Neural progenitor cell (in vitro differentiated cells): ENCODE measurements at regions not wholly inside any gene's neighbourhood (a gene's known extent, or its start where the extent isn't known, plus 50 kb on each side); places are given as distances from the start of the nearest gene placed in this dataset.

Experiments used
- DNase-seq: peaks from one replicate; pipeline ENCODE4 v3.0.0-alpha.2; 2016; ENCODE audit warnings: low spot score
- H2AFZ ChIP-seq: fragments of 200-600 bp; sonication (generic); replicated peaks from 2 replicates; pipeline ENCODE4 v1.6.1; 2016; ENCODE audit warnings: antibody characterized with exemption
- H3F3A ChIP-seq: fragments of 200-600 bp; sonication (generic); 2 replicates; pipeline ENCODE4 v1.6.1; 2016; ENCODE audit warnings: antibody characterized with exemption, low read depth
- H3K27ac ChIP-seq: fragments of 200-600 bp; sonication (generic); 2 replicates; pipeline ENCODE4 v1.5.1; 2016; ENCODE audit warnings: mild to moderate bottlenecking
- H3K27me3 ChIP-seq: fragments of 200-600 bp; sonication (generic); 2 replicates; pipeline ENCODE4 v1.6.1; 2016; ENCODE audit warnings: mild to moderate bottlenecking, moderate library complexity
- H3K36me3 ChIP-seq: fragments of 200-600 bp; sonication (generic); 2 replicates; pipeline ENCODE4 v1.5.1; 2016
- H3K4me1 ChIP-seq: fragments of 200-600 bp; sonication (generic); 2 replicates; pipeline ENCODE4 v1.6.1; 2016; ENCODE audit warnings: mixed run types
- H3K4me2 ChIP-seq: fragments of 200-600 bp; sonication (generic); 2 replicates; pipeline ENCODE4 v1.6.1; 2016
- H3K4me3 ChIP-seq: fragments of 200-600 bp; sonication (generic); 2 replicates; pipeline ENCODE4 v1.5.1; 2016
- H3K79me2 ChIP-seq: fragments of 200-600 bp; sonication (generic); 2 replicates; pipeline ENCODE4 v1.6.1; 2016; ENCODE audit warnings: low read depth
- H3K9ac ChIP-seq: fragments of 200-600 bp; sonication (generic); 2 replicates; pipeline ENCODE4 v1.6.1; 2016
- H3K9me3 ChIP-seq: fragments of 200-600 bp; sonication (generic); 2 replicates; pipeline ENCODE4 v1.5.1; 2016; ENCODE audit warnings: low read depth
- H4K20me1 ChIP-seq: fragments of 200-600 bp; sonication (generic); 2 replicates; pipeline ENCODE4 v1.6.1; 2016; ENCODE audit warnings: low read depth
- H3K27ac Mint-ChIP-seq: 3 replicates; pipeline ENCODE4 v1.8.0; 2021; ENCODE audit warnings: mixed read lengths
- H3K27me3 Mint-ChIP-seq: 2 replicates; pipeline ENCODE4 v1.8.0; 2022; ENCODE audit warnings: low read depth, mild to moderate bottlenecking, inconsistent platforms, moderate library complexity, mixed read lengths; ENCODE audit not compliant: insufficient read depth
- H3K36me3 Mint-ChIP-seq: 3 replicates; pipeline ENCODE4 v1.8.0; 2021; ENCODE audit warnings: mixed read lengths
- H3K4me1 Mint-ChIP-seq: 3 replicates; pipeline ENCODE4 v1.8.0; 2021; ENCODE audit warnings: mixed read lengths
- H3K4me3 Mint-ChIP-seq: 3 replicates; pipeline ENCODE4 v1.8.0; 2021; ENCODE audit warnings: mild to moderate bottlenecking, moderate library complexity, mixed read lengths
- H3K9me3 Mint-ChIP-seq: 3 replicates; pipeline ENCODE4 v1.8.0; 2020; ENCODE audit warnings: mixed read lengths
- EZH2 ChIP-seq: fragments of 200-600 bp; sonication (generic); IDR thresholded peaks from 2 replicates; pipeline ENCODE4 v1.6.1; 2017; ENCODE audit warnings: antibody characterized with exemption, mild to moderate bottlenecking, moderate library complexity
- EZH2phosphoT487 ChIP-seq: fragments of 200-600 bp; sonication (generic); IDR thresholded peaks from 2 replicates; pipeline ENCODE4 v1.6.1; 2017; ENCODE audit warnings: antibody characterized with exemption
- TF ChIP-seq, protein P1 (sequence below): fragments of 200-600 bp; sonication (generic); IDR thresholded peaks from 2 replicates; pipeline ENCODE4 v1.5.1; 2017; ENCODE audit warnings: antibody characterized with exemption, mild to moderate bottlenecking

DNA sequence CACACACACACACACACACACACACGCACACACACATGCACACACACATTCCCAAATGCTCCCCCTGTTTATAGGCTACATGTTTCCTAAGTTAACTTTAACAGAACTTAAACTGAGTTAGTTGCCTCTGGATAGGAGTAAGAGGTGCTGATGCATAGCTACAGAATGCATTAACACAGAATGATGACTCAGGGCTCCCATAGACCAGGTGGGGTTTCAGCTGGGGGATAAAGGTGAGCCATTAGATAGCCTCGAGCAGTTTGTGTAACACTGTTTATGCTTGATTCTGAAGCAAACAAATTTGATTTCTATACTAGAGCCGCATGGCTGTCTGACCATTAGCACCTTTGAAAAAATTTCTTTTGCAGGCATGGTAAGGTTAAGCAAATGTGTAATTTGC lies 741.0 kb downstream of the PLCL1 start:
- Histone ChIP-seq H3K4me1 (no peaks in the 10 kb centered on the region), H3K36me3 (no peaks in the 10 kb centered on the region), H3K27ac (no peak overlapping the region), H3K9me3 (no peaks in the 10 kb centered on the region), H3K79me2 (no peaks in the 10 kb centered on the region), H3K9ac (no peak overlapping the region), H3K27me3 (no peaks in the 10 kb centered on the region), H2AFZ (no peak overlapping the region), H4K20me1 (no peaks in the 10 kb centered on the region), H3K4me2 (no peak overlapping the region), H3K4me3 (no peak overlapping the region), H3F3A (no peaks in the 10 kb centered on the region)
- Mint-ChIP-seq H3K4me3 (no peak overlapping the region), H3K36me3 (no peaks in the 10 kb centered on the region), H3K9me3 (no peaks in the 10 kb centered on the region), H3K27ac (no peak overlapping the region), H3K4me1 (no peaks in the 10 kb centered on the region), H3K27me3 (no peaks in the 10 kb centered on the region)
- TF ChIP-seq, protein P1, sequence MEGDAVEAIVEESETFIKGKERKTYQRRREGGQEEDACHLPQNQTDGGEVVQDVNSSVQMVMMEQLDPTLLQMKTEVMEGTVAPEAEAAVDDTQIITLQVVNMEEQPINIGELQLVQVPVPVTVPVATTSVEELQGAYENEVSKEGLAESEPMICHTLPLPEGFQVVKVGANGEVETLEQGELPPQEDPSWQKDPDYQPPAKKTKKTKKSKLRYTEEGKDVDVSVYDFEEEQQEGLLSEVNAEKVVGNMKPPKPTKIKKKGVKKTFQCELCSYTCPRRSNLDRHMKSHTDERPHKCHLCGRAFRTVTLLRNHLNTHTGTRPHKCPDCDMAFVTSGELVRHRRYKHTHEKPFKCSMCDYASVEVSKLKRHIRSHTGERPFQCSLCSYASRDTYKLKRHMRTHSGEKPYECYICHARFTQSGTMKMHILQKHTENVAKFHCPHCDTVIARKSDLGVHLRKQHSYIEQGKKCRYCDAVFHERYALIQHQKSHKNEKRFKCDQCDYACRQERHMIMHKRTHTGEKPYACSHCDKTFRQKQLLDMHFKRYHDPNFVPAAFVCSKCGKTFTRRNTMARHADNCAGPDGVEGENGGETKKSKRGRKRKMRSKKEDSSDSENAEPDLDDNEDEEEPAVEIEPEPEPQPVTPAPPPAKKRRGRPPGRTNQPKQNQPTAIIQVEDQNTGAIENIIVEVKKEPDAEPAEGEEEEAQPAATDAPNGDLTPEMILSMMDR: no peak
- TF ChIP-seq EZH2: no peak
- TF ChIP-seq EZH2phosphoT487: no peak
- no peak for DNase-seq

- no peak overlapping the region for H3K9ac ChIP-seq
- no peaks in the 10 kb centered on the region for H3F3A ChIP-seq
- H3K36me3 Mint-ChIP-seq: no peaks in the 10 kb centered on the region
- H4K20me1 ChIP-seq: no peaks in the 10 kb centered on the region
- no peaks in the 10 kb centered on the region for H3K27me3 ChIP-seq
- no peak overlapping the region for H2AFZ ChIP-seq
- no peaks in the 10 kb centered on the region for H3K4me1 Mint-ChIP-seq
- H3K27me3 Mint-ChIP-seq: no peaks in the 10 kb centered on the region
- H3K9me3 ChIP-seq: peaks cover 3% of the 10 kb centered on the region
- H3K4me3 Mint-ChIP-seq: no peak overlapping the region
- no peak for DNase-seq
- H3K4me1 ChIP-seq: no peaks in the 10 kb centered on the region
- H3K36me3 ChIP-seq: no peaks in the 10 kb centered on the region
- H3K4me3 ChIP-seq: no peak overlapping the region
- no peak overlapping the region for H3K4me2 ChIP-seq
- no peaks in the 10 kb centered on the region for H3K79me2 ChIP-seq
- no peak overlapping the region for H3K27ac ChIP-seq
- TF ChIP-seq EZH2: no peak
- no peak for TF ChIP-seq EZH2phosphoT487
- TF ChIP-seq, protein P1: no peak
- no peaks in the 10 kb centered on the region for H3K9me3 Mint-ChIP-seq
- no peak overlapping the region for H3K27ac Mint-ChIP-seq
Measured at GRCh38 chr2:198544461-198544860, 740.1 kb downstream of the PLCL1 start.

DNA sequence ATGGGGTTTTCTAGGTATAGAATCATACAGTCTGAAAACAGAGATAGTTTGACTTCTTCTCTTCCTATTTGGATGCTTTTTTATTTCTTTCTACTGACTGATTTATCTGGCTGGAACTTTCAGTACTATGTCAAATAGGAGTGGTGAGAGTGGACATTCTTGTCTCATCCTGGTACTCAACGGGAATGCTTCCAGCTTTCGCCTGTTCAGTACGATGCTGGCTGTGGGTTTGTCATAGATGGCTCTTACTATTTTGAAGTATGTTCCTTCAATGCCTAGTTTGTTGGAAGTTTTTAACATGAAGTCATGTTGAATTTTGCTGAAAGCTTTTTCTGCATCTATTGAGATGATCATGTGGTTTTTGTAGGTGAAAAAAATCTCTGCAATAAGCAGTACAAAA lies 730.4 kb downstream of the PLCL1 start:
- TF ChIP-seq, protein P1: no peak
- TF ChIP-seq EZH2phosphoT487: no peak
- Histone ChIP-seq H3K4me2 (no peak overlapping the region), H3K9me3 (peaks cover under 1% of the 10 kb centered on the region), H2AFZ (no peak overlapping the region), H3F3A (no peaks in the 10 kb centered on the region), H4K20me1 (no peaks in the 10 kb centered on the region), H3K4me1 (no peaks in the 10 kb centered on the region), H3K27ac (no peak overlapping the region), H3K9ac (no peak overlapping the region), H3K36me3 (no peaks in the 10 kb centered on the region), H3K79me2 (no peaks in the 10 kb centered on the region), H3K4me3 (no peak overlapping the region), H3K27me3 (no peaks in the 10 kb centered on the region)
- H3K4me1 Mint-ChIP-seq: no peaks in the 10 kb centered on the region
- H3K4me3 Mint-ChIP-seq: no peak overlapping the region
- no peaks in the 10 kb centered on the region for H3K27me3 Mint-ChIP-seq
- no peak overlapping the region for H3K27ac Mint-ChIP-seq
- DNase-seq: no peak
- H3K36me3 Mint-ChIP-seq: no peaks in the 10 kb centered on the region
- H3K9me3 Mint-ChIP-seq: no peaks in the 10 kb centered on the region
